HCT116 (cell line): ENCODE measurements at regions not wholly inside any gene's neighbourhood (a gene's known extent, or its start where the extent isn't known, plus 50 kb on each side); places are given as distances from the start of the nearest gene placed in this dataset.

Experiments
- ATAC-seq: fragments of 200-7000 bp; cut with Tn5 transposase; 2 replicates; pipeline ENCODE4 v1.9.1; 2020; ENCODE audit warnings: mild to moderate bottlenecking, moderate library complexity
- BruUV-seq: library from RNA; stranded (reverse); fragments of 400-500 nt; replicated peaks from 2 replicates; lab custom pipeline; 2021; lab: Mats Ljungman, UMichigan
- CTCF ChIA-PET: fragments of 300-600 bp; sonication (Branson Sonifier 250); formaldehyde crosslinking; loops from one replicate; lab custom pipeline; 2021; ENCODE audit warnings: antibody characterized with exemption; lab: Charles Lee
- POLR2A ChIA-PET: fragments of 300-600, 350-600 bp; sonication (Branson Sonifier 250); formaldehyde crosslinking; loops from one replicate; lab custom pipeline; 2021; ENCODE audit warnings: antibody characterized with exemption; lab: Charles Lee
- RAD21 ChIA-PET, 2 experiments: fragments of 300-600 bp; sonication (Branson Sonifier 250); formaldehyde crosslinking; loops; one replicate each; lab custom pipeline; 2023; ENCODE audit warnings: low total read pairs in 2 of 2; ENCODE audit not compliant: uncharacterized antibody in 2 of 2, unreplicated experiment in 2 of 2, low non-redundant PET in 1 of 2; lab: Charles Lee
- DNase-seq: peaks from one replicate; pipeline ENCODE4 v3.0.0-alpha.2; 2010; ENCODE audit warnings: low read depth, low spot score
- H2AFZ ChIP-seq: fragments of 200-600 bp; shearing (Covaris generic), sonication (generic); 2 replicates; pipeline ENCODE4 v1.6.1; 2017; ENCODE audit warnings: low read depth, mixed run types, mixed read lengths, antibody characterized with exemption, low read length; ENCODE audit not compliant: poor library complexity, severe bottlenecking
- H3K27ac ChIP-seq: 2 replicates; pipeline ENCODE4 v1.5.1; 2012; ENCODE audit warnings: low read depth, low read length
- H3K27me3 ChIP-seq: fragments of 200-600 bp; sonication (generic); 2 replicates; pipeline ENCODE4 v1.6.1; 2016; ENCODE audit warnings: mixed run types, low read length, mixed read lengths; ENCODE audit not compliant: insufficient read depth
- H3K36me3 ChIP-seq, 2 experiments: fragments of 200-500 bp in 1 of 2; fragments of 200-600 bp in 1 of 2; sonication (Bioruptor generic) in 1 of 2; sonication (generic) in 1 of 2; 2 replicates each; pipeline versions ENCODE4 v1.5.1 to v1.6.1; 2014 to 2016; ENCODE audit warnings: low read length in 2 of 2, inconsistent platforms in 1 of 2, mixed read lengths in 1 of 2, mixed run types in 1 of 2; ENCODE audit not compliant: insufficient read depth in 2 of 2, control insufficient read depth in 1 of 2
- H3K4me1 ChIP-seq, 2 experiments: fragments of 200-600 bp in 1 of 2; sonication (generic) in 1 of 2; 2 replicates each; pipeline versions ENCODE4 v1.5.1 to v1.6.1; 2012 to 2017; ENCODE audit warnings: low read length in 2 of 2, inconsistent platforms in 1 of 2, mild to moderate bottlenecking in 1 of 2, mixed read lengths in 1 of 2, mixed run types in 1 of 2, moderate library complexity in 1 of 2; ENCODE audit not compliant: insufficient read depth in 2 of 2, control insufficient read depth in 1 of 2
- H3K4me2 ChIP-seq: fragments of 200-600 bp; sonication (generic); 2 replicates; pipeline ENCODE4 v1.6.1; 2017; ENCODE audit warnings: mixed run types, low read length, mixed read lengths
- H3K4me3 ChIP-seq, 2 experiments: fragments of 200-600 bp in 1 of 2; sonication (generic) in 1 of 2; replicated peaks in 1 of 2; 2 replicates each; pipeline ENCODE4 v1.5.1; 2011 to 2016; ENCODE audit warnings: low read length in 2 of 2, control low read depth in 1 of 2, low read depth in 1 of 2, mild to moderate bottlenecking in 1 of 2, mixed read lengths in 1 of 2, mixed run types in 1 of 2
- H3K79me2 ChIP-seq: fragments of 200-600 bp; sonication (generic); 2 replicates; pipeline ENCODE4 v1.6.1; 2017; ENCODE audit warnings: mild to moderate bottlenecking, mixed run types, low read length, moderate library complexity, mixed read lengths; ENCODE audit not compliant: insufficient read depth
- H3K9ac ChIP-seq: fragments of 200-600 bp; sonication (generic); 2 replicates; pipeline ENCODE4 v1.6.1; 2016; ENCODE audit warnings: low read length, mixed read lengths
- H3K9me2 ChIP-seq: fragments of 200-600 bp; sonication (generic), shearing (Covaris generic); 2 replicates; pipeline ENCODE4 v1.6.1; 2017; ENCODE audit warnings: mixed run types, mild to moderate bottlenecking, moderate library complexity; ENCODE audit not compliant: insufficient read depth
- H3K9me3 ChIP-seq, 2 experiments: fragments of 200-500 bp in 1 of 2; fragments of 200-600 bp in 1 of 2; sonication (Bioruptor generic) in 1 of 2; sonication (generic) in 1 of 2; 2 replicates each; pipeline ENCODE4 v1.6.1; 2014 to 2017; ENCODE audit warnings: low read length in 2 of 2, mixed read lengths in 2 of 2, inconsistent platforms in 1 of 2, low read depth in 1 of 2, mild to moderate bottlenecking in 1 of 2, mixed run types in 1 of 2, moderate library complexity in 1 of 2; ENCODE audit not compliant: control insufficient read depth in 1 of 2, insufficient read depth in 1 of 2
- H4K20me1 ChIP-seq: fragments of 200-600 bp; sonication (generic), shearing (Covaris generic); 2 replicates; pipeline ENCODE4 v1.6.1; 2017; ENCODE audit warnings: mixed run types, mild to moderate bottlenecking, moderate library complexity; ENCODE audit not compliant: insufficient read depth
- ATF3 ChIP-seq: IDR thresholded peaks from 2 replicates; pipeline ENCODE4 v1.6.1; 2012
- CBX3 ChIP-seq: IDR thresholded peaks from 2 replicates; pipeline ENCODE4 v1.6.1; 2012; ENCODE audit warnings: low read depth
- CTCF ChIP-seq, 3 experiments: fragments of 200-600 bp in 1 of 3; sonication (generic) in 1 of 3; IDR thresholded peaks in 2 of 3; conservative IDR thresholded peaks in 1 of 3; 2 replicates each; pipeline ENCODE4 v1.5.1; 2012 to 2017; ENCODE audit warnings: low read depth in 2 of 3, low read length in 2 of 3, antibody characterized with exemption in 1 of 3, borderline replicate concordance in 1 of 3, control low read depth in 1 of 3, mild to moderate bottlenecking in 1 of 3, mixed read lengths in 1 of 3, mixed run types in 1 of 3, moderate library complexity in 1 of 3; ENCODE audit not compliant: insufficient read depth in 1 of 3
- EGR1 ChIP-seq: IDR thresholded peaks from 2 replicates; pipeline ENCODE4 v1.6.1; 2012; ENCODE audit warnings: low read depth
- ELF1 ChIP-seq: IDR thresholded peaks from 2 replicates; pipeline ENCODE4 v1.6.1; 2012; ENCODE audit warnings: low read depth, borderline replicate concordance
- FOSL1 ChIP-seq: IDR thresholded peaks from 2 replicates; pipeline ENCODE4 v1.6.1; 2012; ENCODE audit warnings: low read depth
- JUND ChIP-seq: IDR thresholded peaks from 2 replicates; pipeline ENCODE4 v1.6.1; 2012
- POLR2A ChIP-seq: IDR thresholded peaks from 2 replicates; pipeline ENCODE4 v1.7.0; 2011; ENCODE audit warnings: borderline replicate concordance; ENCODE audit not compliant: insufficient read depth, insufficient read length; ENCODE audit errors: extremely low read depth
- POLR2AphosphoS5 ChIP-seq: IDR thresholded peaks from 2 replicates; pipeline ENCODE4 v1.6.1; 2011; ENCODE audit warnings: mild to moderate bottlenecking, low read depth, low read length, moderate library complexity
- RAD21 ChIP-seq: IDR thresholded peaks from 2 replicates; pipeline ENCODE4 v1.6.1; 2012; ENCODE audit warnings: low read depth, mild to moderate bottlenecking
- REST ChIP-seq: IDR thresholded peaks from 2 replicates; pipeline ENCODE4 v1.6.1; 2012; ENCODE audit warnings: low read depth
- SIN3A ChIP-seq: IDR thresholded peaks from 2 replicates; pipeline ENCODE4 v1.6.1; 2012; ENCODE audit warnings: low read depth
- SP1 ChIP-seq: IDR thresholded peaks from 2 replicates; pipeline ENCODE4 v1.6.1; 2012; ENCODE audit warnings: low read depth
- SRF ChIP-seq: IDR thresholded peaks from 2 replicates; pipeline ENCODE4 v1.6.1; 2012; ENCODE audit warnings: low read depth
- TCF7L2 ChIP-seq: IDR thresholded peaks from 2 replicates; pipeline ENCODE4 v1.7.0; 2011; ENCODE audit warnings: borderline replicate concordance, inconsistent platforms; ENCODE audit not compliant: insufficient read depth, insufficient read length; ENCODE audit errors: extremely low read depth
- YY1 ChIP-seq: IDR thresholded peaks from 2 replicates; pipeline ENCODE4 v1.6.1; 2011; ENCODE audit warnings: low read length, low read depth, moderate library complexity, mild to moderate bottlenecking; ENCODE audit not compliant: insufficient replicate concordance; ENCODE audit errors: extremely low read depth
- ZBTB33 ChIP-seq: IDR thresholded peaks from 2 replicates; pipeline ENCODE4 v1.6.1; 2011; ENCODE audit warnings: mild to moderate bottlenecking, low read length, moderate library complexity; ENCODE audit not compliant: insufficient replicate concordance; ENCODE audit errors: extremely low read depth
- ZNF274 ChIP-seq: fragments of 200-500 bp; sonication (Bioruptor generic); IDR thresholded peaks from 2 replicates; pipeline ENCODE4 v1.6.1; 2014; ENCODE audit warnings: mild to moderate bottlenecking, low read depth, low read length, inconsistent platforms
- intact Hi-C: fragments of 100-400 bp; cut with micrococcal nuclease; formaldehyde crosslinking; loops from 2 replicates; pipeline ENCODE4 v1.10.0; 2022
- TF ChIP-seq, protein P1 (sequence below): IDR thresholded peaks from 2 replicates; pipeline ENCODE4 v1.6.1; 2012

- Histone ChIP-seq H3K9me3 (no peaks in the 10 kb centered on the region), H3K4me1 (no peaks in the 10 kb centered on the region), H3K79me2 (no peaks in the 10 kb centered on the region), H3K36me3 (no peaks in the 10 kb centered on the region)
- POLR2A ChIA-PET: no interaction called here
- no peak for DNase-seq
- intact Hi-C loops: no loop called here
- no TSS peak for BruUV-seq
- TF ChIP-seq SRF (no peak), RAD21 (no peak), ZBTB33 (no peak), ATF3 (no peak), YY1 (no peak), POLR2A (no peak), REST (no peak), ZNF274 (no peak), CBX3 (no peak), JUND (no peak), FOSL1 (no peak), SP1 (no peak), EGR1 (no peak), POLR2AphosphoS5 (no peak), TCF7L2 (no peak), SIN3A (no peak), ELF1 (no peak), CTCF (IDR thresholded peaks at IDR 0.05 in 2 of 3, conservative IDR thresholded peaks at IDR 0.05 in 1 of 3; ENCODE audit: borderline replicate concordance in 1 of 3, insufficient read depth in 1 of 3, low read depth in 2 of 3, low read length in 2 of 3) (no peak)
- TF ChIP-seq, protein P1, sequence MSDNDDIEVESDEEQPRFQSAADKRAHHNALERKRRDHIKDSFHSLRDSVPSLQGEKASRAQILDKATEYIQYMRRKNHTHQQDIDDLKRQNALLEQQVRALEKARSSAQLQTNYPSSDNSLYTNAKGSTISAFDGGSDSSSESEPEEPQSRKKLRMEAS: no peak
- TF ChIP-seq, all 23 proteins: peak for 0
- no peak for ATAC-seq
- no peak overlapping the region for H3K27ac ChIP-seq
- H3K4me3 ChIP-seq: no peak overlapping the region
- ChIA-PET CTCF (no interaction called here), RAD21 (no interaction called here)
- no peak overlapping the region for H3K9ac ChIP-seq
- H3K9me2 ChIP-seq: no peaks in the 10 kb centered on the region
- H3K27me3 ChIP-seq: no peaks in the 10 kb centered on the region
- H3K4me2 ChIP-seq: no peak overlapping the region
- H2AFZ ChIP-seq: no peak overlapping the region
- H4K20me1 ChIP-seq: no peaks in the 10 kb centered on the region
Observed at GRCh38 chr4:8727546-8728510, 135.3 kb downstream of the CPZ start.
